Tibial artery (tissue), 4 donors: ENCODE measurements at regions not wholly inside any gene's neighbourhood (a gene's known extent, or its start where the extent isn't known, plus 50 kb on each side); places are given as distances from the start of the nearest gene placed in this dataset.

Source experiments
- DNase-seq, 2 donors: peaks; one replicate each; pipeline ENCODE4 v3.0.0-alpha.2; 2019
- H3K27ac ChIP-seq, 2 donors: fragments of 200-600 bp; sonication (generic) in 1 of 2; 1 replicate in 1 of 2; 2 replicates in 1 of 2; pipeline ENCODE4 v1.5.1; 2018 to 2019; ENCODE audit warnings: mild to moderate bottlenecking in 1 of 2
- H3K27me3 ChIP-seq, 2 donors: fragments of 200-600 bp; sonication (generic) in 1 of 2; one replicate each; pipeline versions ENCODE4 v1.5.1 to v1.6.0; 2016 to 2019
- H3K36me3 ChIP-seq, 3 donors: fragments of 200-600 bp; sonication (generic) in 2 of 3; one replicate each; pipeline ENCODE4 v1.5.1; 2016 to 2019; ENCODE audit warnings: mild to moderate bottlenecking in 2 of 3
- H3K4me1 ChIP-seq, 4 donors: fragments of 200-600 bp; sonication (generic) in 2 of 4; 1 replicate in 3 of 4; 2 replicates in 1 of 4; pipeline ENCODE4 v1.5.1; 2016 to 2019
- H3K4me3 ChIP-seq, 2 donors: fragments of 200-600 bp; sonication (generic) in 1 of 2; 1 replicate in 1 of 2; 2 replicates in 1 of 2; pipeline ENCODE4 v1.5.1; 2018 to 2019; ENCODE audit warnings: mild to moderate bottlenecking in 2 of 2
- H3K9me3 ChIP-seq, 3 donors: fragments of 200-600 bp; sonication (generic) in 1 of 3; one replicate each; pipeline ENCODE4 v1.5.1; 2016 to 2019
- intact Hi-C: fragments of 100-400 bp; cut with DNase I; formaldehyde crosslinking; loops from one replicate; pipeline ENCODE4 v1.15.0; 2023; ENCODE audit warnings: low total_unique reads
- TF ChIP-seq, protein P1 (sequence below), 2 experiments: fragments of 200-600 bp in 1 of 2; fragments of 450-650 bp in 1 of 2; IDR thresholded peaks; one replicate each; pipeline ENCODE4 v1.5.1; 2017 to 2019; ENCODE audit warnings: antibody characterized with exemption in 2 of 2, mild to moderate bottlenecking in 1 of 2, moderate library complexity in 1 of 2

GRCh38 chr2:121135168-121135853 lies 149.7 kb downstream of the TFCP2L1 start:
- TF ChIP-seq, protein P1, sequence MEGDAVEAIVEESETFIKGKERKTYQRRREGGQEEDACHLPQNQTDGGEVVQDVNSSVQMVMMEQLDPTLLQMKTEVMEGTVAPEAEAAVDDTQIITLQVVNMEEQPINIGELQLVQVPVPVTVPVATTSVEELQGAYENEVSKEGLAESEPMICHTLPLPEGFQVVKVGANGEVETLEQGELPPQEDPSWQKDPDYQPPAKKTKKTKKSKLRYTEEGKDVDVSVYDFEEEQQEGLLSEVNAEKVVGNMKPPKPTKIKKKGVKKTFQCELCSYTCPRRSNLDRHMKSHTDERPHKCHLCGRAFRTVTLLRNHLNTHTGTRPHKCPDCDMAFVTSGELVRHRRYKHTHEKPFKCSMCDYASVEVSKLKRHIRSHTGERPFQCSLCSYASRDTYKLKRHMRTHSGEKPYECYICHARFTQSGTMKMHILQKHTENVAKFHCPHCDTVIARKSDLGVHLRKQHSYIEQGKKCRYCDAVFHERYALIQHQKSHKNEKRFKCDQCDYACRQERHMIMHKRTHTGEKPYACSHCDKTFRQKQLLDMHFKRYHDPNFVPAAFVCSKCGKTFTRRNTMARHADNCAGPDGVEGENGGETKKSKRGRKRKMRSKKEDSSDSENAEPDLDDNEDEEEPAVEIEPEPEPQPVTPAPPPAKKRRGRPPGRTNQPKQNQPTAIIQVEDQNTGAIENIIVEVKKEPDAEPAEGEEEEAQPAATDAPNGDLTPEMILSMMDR (IDR thresholded peaks at IDR 0.05), result no peak
- Histone ChIP-seq H3K4me3 (no peak overlapping the region), H3K27ac (no peak overlapping the region), H3K27me3 (peaks cover 0 to 22% of the 10 kb centered on the region in 2 donors), H3K36me3 (no peaks in the 10 kb centered on the region), H3K9me3 (no peaks in the 10 kb centered on the region), H3K4me1 (no peaks in the 10 kb centered on the region)
- no peak for DNase-seq
- intact Hi-C loops, result no loop called here

DNA sequence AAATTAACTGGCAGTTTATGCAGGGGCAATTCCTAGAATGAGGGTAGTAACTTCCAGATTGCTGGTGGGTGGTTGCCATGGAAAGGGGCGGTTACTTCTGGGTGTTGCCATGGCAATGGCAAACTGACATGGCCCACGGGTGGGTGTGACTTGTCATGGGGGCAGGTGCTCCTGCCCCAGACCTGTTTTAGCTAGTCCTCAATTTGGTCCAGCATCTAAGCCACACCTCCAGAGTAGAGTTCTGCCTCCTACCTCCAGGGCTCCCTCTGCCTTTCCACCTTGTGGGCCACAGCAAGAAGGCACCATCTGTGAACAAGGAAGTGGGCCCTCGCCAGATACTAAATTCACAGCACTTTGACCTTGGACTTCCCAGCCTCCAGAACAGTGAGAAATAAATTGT lies 148.7 kb downstream of the TFCP2L1 start:
- no peak overlapping the region for H3K27ac ChIP-seq
- H3K4me1 ChIP-seq, result no peaks in the 10 kb centered on the region
- no peaks in the 10 kb centered on the region for H3K9me3 ChIP-seq
- H3K27me3 ChIP-seq, result peaks cover 0 to 22% of the 10 kb centered on the region in 2 donors
- DNase-seq, result no peak
- no peak overlapping the region for H3K4me3 ChIP-seq
- TF ChIP-seq, protein P1 (IDR thresholded peaks at IDR 0.05), result no peak
- intact Hi-C loops, result no loop called here
- no peaks in the 10 kb centered on the region for H3K36me3 ChIP-seq

- Histone ChIP-seq H3K27me3 (peaks cover 0 to 16% of the 10 kb centered on the region in 2 donors), H3K27ac (no peak overlapping the region), H3K9me3 (no peaks in the 10 kb centered on the region), H3K4me1 (no peaks in the 10 kb centered on the region), H3K36me3 (no peaks in the 10 kb centered on the region), H3K4me3 (no peak overlapping the region)
- intact Hi-C loops, result no loop called here
- no peak for DNase-seq
- TF ChIP-seq, protein P1 (IDR thresholded peaks at IDR 0.05), result no peak
These were observed 147.4 kb downstream of the TFCP2L1 start for GRCh38 chr2:121137571-121137970.

- DNase-seq, result no peak
- no peak overlapping the region for H3K27ac ChIP-seq
- H3K4me1 ChIP-seq, result no peaks in the 10 kb centered on the region
- no peaks in the 10 kb centered on the region for H3K36me3 ChIP-seq
- no peaks in the 10 kb centered on the region for H3K9me3 ChIP-seq
- intact Hi-C loops, result no loop called here
- no peak overlapping the region for H3K4me3 ChIP-seq
- no peaks in the 10 kb centered on the region for H3K27me3 ChIP-seq
- TF ChIP-seq, protein P1 (IDR thresholded peaks at IDR 0.05), result no peak
These were observed 144.3 kb downstream of the TFCP2L1 start for GRCh38 chr2:121140734-121141133.

GRCh38 chr2:121142452-121142851 lies 142.6 kb downstream of the TFCP2L1 start:
- intact Hi-C loops, result no loop called here
- Histone ChIP-seq H3K27ac (no peak overlapping the region), H3K4me1 (no peaks in the 10 kb centered on the region), H3K9me3 (no peaks in the 10 kb centered on the region), H3K27me3 (no peaks in the 10 kb centered on the region), H3K36me3 (no peaks in the 10 kb centered on the region), H3K4me3 (no peak overlapping the region)
- no peak for DNase-seq
- TF ChIP-seq, protein P1 (IDR thresholded peaks at IDR 0.05), result no peak

- no peaks in the 10 kb centered on the region for H3K9me3 ChIP-seq
- intact Hi-C loops, result no loop called here
- TF ChIP-seq, protein P1 (IDR thresholded peaks at IDR 0.05), result no peak
These were observed 140.9 kb downstream of the TFCP2L1 start for GRCh38 chr2:121144111-121144510.

More at GRCh38 chr2:121144111-121144510, 140.9 kb downstream of the TFCP2L1 start:
- Histone ChIP-seq H3K27me3 (no peaks in the 10 kb centered on the region), H3K27ac (no peak overlapping the region), H3K4me1 (no peaks in the 10 kb centered on the region), H3K36me3 (no peaks in the 10 kb centered on the region), H3K4me3 (no peak overlapping the region)
- no peak for DNase-seq
